Testis (tissue), 2 donors: ENCODE measurements at regions not wholly inside any gene's neighbourhood (a gene's known extent, or its start where the extent isn't known, plus 50 kb on each side); places are given as distances from the start of the nearest gene placed in this dataset.

Experiments
- POLR2A ChIP-seq: fragments of 450-650 bp; IDR thresholded peaks from one replicate; pipeline ENCODE4 v1.6.1; 2017; ENCODE audit warnings: antibody characterized with exemption, mild to moderate bottlenecking, moderate library complexity
- TF ChIP-seq, protein P1 (sequence below), 3 experiments: fragments of 450-650 bp in 2 of 3; fragments of 200-600 bp in 1 of 3; sonication (generic) in 1 of 3; IDR thresholded peaks; one replicate each; pipeline ENCODE4 v1.5.1; 2016 to 2019; ENCODE audit warnings: antibody characterized with exemption in 3 of 3, mild to moderate bottlenecking in 2 of 3, moderate library complexity in 1 of 3

- no peak for TF ChIP-seq POLR2A
- TF ChIP-seq, protein P1, sequence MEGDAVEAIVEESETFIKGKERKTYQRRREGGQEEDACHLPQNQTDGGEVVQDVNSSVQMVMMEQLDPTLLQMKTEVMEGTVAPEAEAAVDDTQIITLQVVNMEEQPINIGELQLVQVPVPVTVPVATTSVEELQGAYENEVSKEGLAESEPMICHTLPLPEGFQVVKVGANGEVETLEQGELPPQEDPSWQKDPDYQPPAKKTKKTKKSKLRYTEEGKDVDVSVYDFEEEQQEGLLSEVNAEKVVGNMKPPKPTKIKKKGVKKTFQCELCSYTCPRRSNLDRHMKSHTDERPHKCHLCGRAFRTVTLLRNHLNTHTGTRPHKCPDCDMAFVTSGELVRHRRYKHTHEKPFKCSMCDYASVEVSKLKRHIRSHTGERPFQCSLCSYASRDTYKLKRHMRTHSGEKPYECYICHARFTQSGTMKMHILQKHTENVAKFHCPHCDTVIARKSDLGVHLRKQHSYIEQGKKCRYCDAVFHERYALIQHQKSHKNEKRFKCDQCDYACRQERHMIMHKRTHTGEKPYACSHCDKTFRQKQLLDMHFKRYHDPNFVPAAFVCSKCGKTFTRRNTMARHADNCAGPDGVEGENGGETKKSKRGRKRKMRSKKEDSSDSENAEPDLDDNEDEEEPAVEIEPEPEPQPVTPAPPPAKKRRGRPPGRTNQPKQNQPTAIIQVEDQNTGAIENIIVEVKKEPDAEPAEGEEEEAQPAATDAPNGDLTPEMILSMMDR (IDR thresholded peaks at IDR 0.05), result no peak
Measured at GRCh38 chr5:116389601-116390000, 185.0 kb downstream of the SEMA6A start.
